Transverse colon (tissue), 4 donors: ENCODE measurements at regions not wholly inside any gene's neighbourhood (a gene's known extent, or its start where the extent isn't known, plus 50 kb on each side); places are given as distances from the start of the nearest gene placed in this dataset.

Source experiments
- POLR2A ChIP-seq: fragments of 450-650 bp; IDR thresholded peaks from one replicate; pipeline ENCODE4 v1.6.1; 2016; ENCODE audit warnings: antibody characterized with exemption, mild to moderate bottlenecking, moderate library complexity
- POLR2AphosphoS5 ChIP-seq, 3 donors: sonication (generic); formaldehyde crosslinking; IDR thresholded peaks; one replicate each; pipeline ENCODE4 v1.6.1; 2016; ENCODE audit warnings: antibody characterized with exemption in 3 of 3
- TF ChIP-seq, protein P1 (sequence below), 5 experiments: fragments of 200-600 bp in 3 of 5; fragments of 450-650 bp in 2 of 5; sonication (generic) in 3 of 5; IDR thresholded peaks; 1 replicate in 2 of 5; 2 replicates in 3 of 5; pipeline ENCODE4 v1.5.1; 2016 to 2017; ENCODE audit warnings: antibody characterized with exemption in 5 of 5, inconsistent platforms in 3 of 5, mild to moderate bottlenecking in 2 of 5, moderate library complexity in 1 of 5

DNA sequence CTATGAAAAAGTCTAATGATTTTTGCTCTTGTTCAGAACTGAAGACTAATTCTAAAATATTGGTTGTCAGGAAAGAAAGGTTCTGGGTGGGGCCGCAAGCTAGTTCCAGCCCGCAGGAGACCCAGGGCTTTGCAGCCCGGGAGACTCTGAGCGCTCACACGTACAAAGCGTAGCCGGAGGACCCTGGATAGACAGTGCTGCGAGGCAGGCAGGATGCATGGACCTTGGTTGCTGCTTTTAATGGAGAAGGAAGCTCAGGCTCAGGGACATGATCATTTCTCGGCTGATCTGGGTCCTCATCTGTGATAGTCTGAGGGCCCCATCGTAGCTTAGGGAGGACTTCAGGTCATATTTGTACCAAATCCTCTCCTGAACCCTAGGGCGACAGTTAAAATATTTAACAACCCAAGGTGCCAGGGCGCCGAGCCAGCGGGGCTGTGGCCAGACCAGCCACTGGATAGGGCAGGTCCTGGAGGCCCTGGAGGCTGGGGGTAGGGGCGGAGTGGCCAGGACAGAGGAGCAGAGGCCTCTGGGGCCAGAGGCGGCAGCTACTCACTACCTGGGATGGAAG, 70.1 kb upstream of the UNC5A start:
- TF ChIP-seq, protein P1, sequence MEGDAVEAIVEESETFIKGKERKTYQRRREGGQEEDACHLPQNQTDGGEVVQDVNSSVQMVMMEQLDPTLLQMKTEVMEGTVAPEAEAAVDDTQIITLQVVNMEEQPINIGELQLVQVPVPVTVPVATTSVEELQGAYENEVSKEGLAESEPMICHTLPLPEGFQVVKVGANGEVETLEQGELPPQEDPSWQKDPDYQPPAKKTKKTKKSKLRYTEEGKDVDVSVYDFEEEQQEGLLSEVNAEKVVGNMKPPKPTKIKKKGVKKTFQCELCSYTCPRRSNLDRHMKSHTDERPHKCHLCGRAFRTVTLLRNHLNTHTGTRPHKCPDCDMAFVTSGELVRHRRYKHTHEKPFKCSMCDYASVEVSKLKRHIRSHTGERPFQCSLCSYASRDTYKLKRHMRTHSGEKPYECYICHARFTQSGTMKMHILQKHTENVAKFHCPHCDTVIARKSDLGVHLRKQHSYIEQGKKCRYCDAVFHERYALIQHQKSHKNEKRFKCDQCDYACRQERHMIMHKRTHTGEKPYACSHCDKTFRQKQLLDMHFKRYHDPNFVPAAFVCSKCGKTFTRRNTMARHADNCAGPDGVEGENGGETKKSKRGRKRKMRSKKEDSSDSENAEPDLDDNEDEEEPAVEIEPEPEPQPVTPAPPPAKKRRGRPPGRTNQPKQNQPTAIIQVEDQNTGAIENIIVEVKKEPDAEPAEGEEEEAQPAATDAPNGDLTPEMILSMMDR (IDR thresholded peaks at IDR 0.05), result no peak
- no peak for TF ChIP-seq POLR2A
- no peak for TF ChIP-seq POLR2AphosphoS5 (IDR thresholded peaks at IDR 0.05)
